ENCODE measurements at regions not wholly inside any gene's neighbourhood (a gene's known extent, or its start where the extent isn't known, plus 50 kb on each side); places are given as distances from the start of the nearest gene placed in this dataset.

DNA sequence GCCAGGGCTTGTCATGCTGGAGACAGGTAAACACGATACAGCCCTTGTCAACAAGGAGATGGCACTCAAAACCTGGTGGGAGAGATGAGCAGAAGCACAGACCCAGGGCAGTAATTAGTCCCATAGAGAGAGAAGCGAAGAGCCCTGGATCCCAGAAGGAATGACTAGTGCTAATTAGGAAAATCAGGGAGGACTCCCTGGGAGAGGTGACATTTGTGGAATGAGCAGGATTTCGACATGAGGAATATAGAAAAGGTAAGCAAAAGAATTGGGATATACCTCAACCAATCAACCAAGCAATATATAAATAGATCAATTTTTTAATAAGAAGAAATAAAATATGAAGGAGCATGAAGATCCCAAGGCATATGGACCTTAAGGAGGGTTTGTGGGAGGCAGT lies 98.5 kb upstream of the GJB5 start:
- H3K4me1 ChIP-seq (ENCODE audit: control insufficient read depth in 1 of 2, insufficient read depth in 2 of 2, low read length in 2 of 2) = no peaks in the 10 kb centered on the region
- H3K27me3 ChIP-seq (ENCODE audit: control insufficient read depth in 1 of 2, insufficient read depth in 2 of 2, low read length in 2 of 2) = peaks cover 0 to 5% of the 10 kb centered on the region in 2 donors
- H3K4me3 ChIP-seq (ENCODE audit: low read depth in 1 of 2, low read length in 2 of 2) = no peak overlapping the region
- H3K27ac ChIP-seq (ENCODE audit: low read depth, low read length) = no peak overlapping the region
- no peaks in the 10 kb centered on the region for H3K9me3 ChIP-seq (ENCODE audit: control insufficient read depth in 1 of 2, low read length in 2 of 2)
- H3K36me3 ChIP-seq (ENCODE audit: control insufficient read depth in 1 of 2, insufficient read depth in 2 of 2, low read length in 2 of 2) = no peaks in the 10 kb centered on the region
- no peak overlapping the region for H3K9ac ChIP-seq (ENCODE audit: low read depth in 1 of 2, low read length in 2 of 2)

DNA sequence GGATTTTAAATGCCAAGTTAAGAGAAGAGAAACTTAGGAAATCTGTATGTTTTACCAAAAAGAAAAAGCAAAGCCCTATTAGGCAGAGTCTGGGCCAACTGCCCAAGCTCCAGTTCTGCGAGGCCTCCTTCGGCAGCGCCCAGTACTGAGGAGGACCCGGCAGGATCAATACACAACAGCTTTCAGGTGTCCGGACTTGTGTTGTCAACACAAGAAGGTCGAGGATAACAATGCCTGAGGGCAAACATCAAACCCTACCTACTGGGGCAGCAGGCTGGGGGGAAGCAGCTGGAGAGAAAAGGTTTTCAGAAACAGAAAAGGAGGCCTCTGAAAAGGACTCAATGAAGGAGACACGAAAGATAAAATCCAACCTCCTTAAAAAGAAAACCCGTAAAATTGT lies 98.1 kb upstream of the GJB5 start:
- Histone ChIP-seq H3K4me1 (ENCODE audit: control insufficient read depth in 1 of 2, insufficient read depth in 2 of 2, low read length in 2 of 2) (no peaks in the 10 kb centered on the region), H3K9ac (ENCODE audit: low read depth in 1 of 2, low read length in 2 of 2) (no peak overlapping the region), H3K36me3 (ENCODE audit: control insufficient read depth in 1 of 2, insufficient read depth in 2 of 2, low read length in 2 of 2) (no peaks in the 10 kb centered on the region), H3K27ac (ENCODE audit: low read depth, low read length) (no peak overlapping the region), H3K4me3 (ENCODE audit: low read depth in 1 of 2, low read length in 2 of 2) (no peak overlapping the region), H3K9me3 (ENCODE audit: control insufficient read depth in 1 of 2, low read length in 2 of 2) (no peaks in the 10 kb centered on the region), H3K27me3 (ENCODE audit: control insufficient read depth in 1 of 2, insufficient read depth in 2 of 2, low read length in 2 of 2) (peaks cover 0 to 5% of the 10 kb centered on the region in 2 donors)

DNA sequence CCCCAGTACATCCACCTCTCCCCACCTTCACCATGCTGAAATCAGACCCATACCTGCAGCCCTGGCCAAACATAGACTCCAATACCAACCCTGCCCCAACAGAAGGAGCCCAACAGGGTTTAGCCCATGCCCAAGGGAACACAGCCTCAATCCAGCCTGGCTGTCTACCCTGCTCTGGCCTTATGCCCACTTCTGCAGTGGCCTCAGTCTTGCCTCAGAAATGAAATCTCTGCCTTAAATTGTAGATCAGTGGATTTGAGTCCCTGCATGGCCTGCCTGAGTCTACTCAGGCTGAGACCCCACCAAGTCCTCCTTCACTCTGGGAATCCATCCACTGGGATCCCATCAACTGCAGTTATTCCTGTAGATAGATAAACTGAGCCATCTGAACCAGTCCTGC lies 97.6 kb upstream of the GJB5 start:
- H3K36me3 ChIP-seq (ENCODE audit: control insufficient read depth in 1 of 2, insufficient read depth in 2 of 2, low read length in 2 of 2) = no peaks in the 10 kb centered on the region
- no peaks in the 10 kb centered on the region for H3K9me3 ChIP-seq (ENCODE audit: control insufficient read depth in 1 of 2, low read length in 2 of 2)
- H3K4me1 ChIP-seq (ENCODE audit: control insufficient read depth in 1 of 2, insufficient read depth in 2 of 2, low read length in 2 of 2) = no peaks in the 10 kb centered on the region
- no peak overlapping the region for H3K27ac ChIP-seq (ENCODE audit: low read depth, low read length)
- no peak overlapping the region for H3K9ac ChIP-seq (ENCODE audit: low read depth in 1 of 2, low read length in 2 of 2)
- H3K27me3 ChIP-seq (ENCODE audit: control insufficient read depth in 1 of 2, insufficient read depth in 2 of 2, low read length in 2 of 2) = peaks cover 0 to 5% of the 10 kb centered on the region in 2 donors
- no peak overlapping the region for H3K4me3 ChIP-seq (ENCODE audit: low read depth in 1 of 2, low read length in 2 of 2)

DNA sequence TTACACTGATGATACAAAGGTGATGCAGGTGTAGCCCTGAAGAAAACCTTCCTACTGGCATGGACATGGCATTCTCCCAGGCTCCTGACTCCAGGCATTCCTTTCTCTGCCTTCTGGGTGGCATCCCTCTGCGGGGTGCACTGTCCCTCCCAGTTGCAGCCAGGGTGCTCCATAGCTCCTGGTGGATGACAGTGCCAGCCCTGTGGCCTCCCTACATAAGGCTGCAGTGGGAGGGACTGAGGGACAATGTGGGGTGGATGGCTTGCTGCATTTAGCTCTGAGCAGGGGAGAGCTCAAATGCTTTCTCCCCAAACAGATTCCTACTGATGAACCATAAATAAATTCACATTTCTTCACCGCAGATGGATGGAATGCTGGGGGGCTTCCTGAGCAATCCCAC lies 97.0 kb upstream of the GJB5 start:
- no peak overlapping the region for H3K27ac ChIP-seq (ENCODE audit: low read depth, low read length)
- H3K9ac ChIP-seq (ENCODE audit: low read depth in 1 of 2, low read length in 2 of 2) = no peak overlapping the region
- no peaks in the 10 kb centered on the region for H3K9me3 ChIP-seq (ENCODE audit: control insufficient read depth in 1 of 2, low read length in 2 of 2)
- peaks cover 0 to 5% of the 10 kb centered on the region in 2 donors for H3K27me3 ChIP-seq (ENCODE audit: control insufficient read depth in 1 of 2, insufficient read depth in 2 of 2, low read length in 2 of 2)
- no peak overlapping the region for H3K4me3 ChIP-seq (ENCODE audit: low read depth in 1 of 2, low read length in 2 of 2)
- H3K36me3 ChIP-seq (ENCODE audit: control insufficient read depth in 1 of 2, insufficient read depth in 2 of 2, low read length in 2 of 2) = no peaks in the 10 kb centered on the region
- no peaks in the 10 kb centered on the region for H3K4me1 ChIP-seq (ENCODE audit: control insufficient read depth in 1 of 2, insufficient read depth in 2 of 2, low read length in 2 of 2)

DNA sequence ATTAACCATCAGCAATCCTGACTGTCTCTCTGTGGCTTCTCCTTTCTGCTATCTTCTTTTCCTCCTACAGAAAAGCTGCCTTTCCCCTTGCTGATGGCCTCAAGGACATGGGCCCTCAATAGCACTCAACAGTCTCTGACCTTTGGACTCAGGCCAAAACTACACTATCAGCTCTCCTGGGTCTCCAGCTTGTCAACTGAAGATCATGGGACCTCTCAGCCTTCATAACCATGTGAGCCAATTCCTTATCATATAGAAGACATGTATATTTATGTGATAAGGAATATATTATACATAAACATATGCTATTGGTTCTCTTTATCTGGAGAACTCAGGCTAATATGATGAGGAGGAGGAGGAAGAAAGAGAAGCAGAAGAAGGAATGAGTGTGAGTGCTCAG lies 91.8 kb upstream of the GJB5 start:
- H3K9ac ChIP-seq (ENCODE audit: low read depth in 1 of 2, low read length in 2 of 2) = no peak overlapping the region

DNA sequence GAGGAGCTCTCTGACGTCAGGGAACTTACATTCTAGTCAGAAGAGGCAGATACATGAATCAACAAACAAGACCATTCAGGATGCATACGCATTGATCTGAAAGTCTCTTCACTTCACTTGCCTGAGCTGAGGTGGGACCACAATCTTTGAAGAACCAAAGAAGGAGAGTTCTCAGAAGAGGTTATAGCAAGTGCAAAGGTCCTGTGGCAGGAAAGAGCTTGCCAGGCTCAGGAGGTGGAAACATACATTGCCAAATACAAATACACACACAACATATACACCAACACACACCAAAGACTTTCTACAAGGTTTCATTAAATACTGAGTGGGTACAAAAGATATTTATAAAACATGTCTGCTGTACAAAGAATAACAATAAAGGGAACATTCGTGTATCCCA lies 86.8 kb upstream of the GJB5 start:
- Histone ChIP-seq H3K4me1 (ENCODE audit: control insufficient read depth in 1 of 2, insufficient read depth in 2 of 2, low read length in 2 of 2) (no peaks in the 10 kb centered on the region), H3K9ac (ENCODE audit: low read depth in 1 of 2, low read length in 2 of 2) (no peak overlapping the region), H3K27ac (ENCODE audit: low read depth, low read length) (no peak overlapping the region), H3K27me3 (ENCODE audit: control insufficient read depth in 1 of 2, insufficient read depth in 2 of 2, low read length in 2 of 2) (no peaks in the 10 kb centered on the region), H3K4me3 (ENCODE audit: low read depth in 1 of 2, low read length in 2 of 2) (no peak overlapping the region), H3K36me3 (ENCODE audit: control insufficient read depth in 1 of 2, insufficient read depth in 2 of 2, low read length in 2 of 2) (no peaks in the 10 kb centered on the region), H3K9me3 (ENCODE audit: control insufficient read depth in 1 of 2, low read length in 2 of 2) (no peaks in the 10 kb centered on the region)

More for the DNA sequence above, 91.8 kb upstream of the GJB5 start:
- H3K9me3 ChIP-seq (ENCODE audit: control insufficient read depth in 1 of 2, low read length in 2 of 2) = no peaks in the 10 kb centered on the region
- H3K27me3 ChIP-seq (ENCODE audit: control insufficient read depth in 1 of 2, insufficient read depth in 2 of 2, low read length in 2 of 2) = no peaks in the 10 kb centered on the region
- H3K27ac ChIP-seq (ENCODE audit: low read depth, low read length) = no peak overlapping the region
- H3K36me3 ChIP-seq (ENCODE audit: control insufficient read depth in 1 of 2, insufficient read depth in 2 of 2, low read length in 2 of 2) = no peaks in the 10 kb centered on the region
- H3K4me3 ChIP-seq (ENCODE audit: low read depth in 1 of 2, low read length in 2 of 2) = no peak overlapping the region
- H3K4me1 ChIP-seq (ENCODE audit: control insufficient read depth in 1 of 2, insufficient read depth in 2 of 2, low read length in 2 of 2) = no peaks in the 10 kb centered on the region

DNA sequence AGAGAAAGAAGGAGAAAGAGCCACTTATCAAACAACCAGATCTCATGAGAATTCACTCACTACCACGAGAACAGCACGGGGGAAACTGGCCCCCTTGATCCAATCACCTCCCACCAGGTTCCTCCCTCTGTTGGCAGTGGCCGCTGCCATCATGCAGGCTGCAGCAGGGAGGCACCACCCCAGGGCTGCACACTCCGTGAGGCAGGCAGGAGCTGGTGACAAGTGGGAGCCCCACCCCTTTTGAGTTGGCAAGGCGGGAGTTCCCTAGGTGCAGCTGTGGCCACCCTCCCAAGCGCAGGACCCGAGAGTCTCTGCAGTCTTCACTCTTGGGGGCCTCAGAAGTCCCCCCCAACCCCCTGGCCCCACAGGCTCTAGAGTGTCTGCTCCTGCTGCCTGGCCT lies 83.9 kb upstream of the GJB5 start:
- no peaks in the 10 kb centered on the region for H3K27me3 ChIP-seq (ENCODE audit: control insufficient read depth in 1 of 2, insufficient read depth in 2 of 2, low read length in 2 of 2)
- no peaks in the 10 kb centered on the region for H3K4me1 ChIP-seq (ENCODE audit: control insufficient read depth in 1 of 2, insufficient read depth in 2 of 2, low read length in 2 of 2)
- no peaks in the 10 kb centered on the region for H3K9me3 ChIP-seq (ENCODE audit: control insufficient read depth in 1 of 2, low read length in 2 of 2)
- H3K27ac ChIP-seq (ENCODE audit: low read depth, low read length) = no peak overlapping the region
- H3K4me3 ChIP-seq (ENCODE audit: low read depth in 1 of 2, low read length in 2 of 2) = no peak overlapping the region
- no peaks in the 10 kb centered on the region for H3K36me3 ChIP-seq (ENCODE audit: control insufficient read depth in 1 of 2, insufficient read depth in 2 of 2, low read length in 2 of 2)
- no peak overlapping the region for H3K9ac ChIP-seq (ENCODE audit: low read depth in 1 of 2, low read length in 2 of 2)

DNA sequence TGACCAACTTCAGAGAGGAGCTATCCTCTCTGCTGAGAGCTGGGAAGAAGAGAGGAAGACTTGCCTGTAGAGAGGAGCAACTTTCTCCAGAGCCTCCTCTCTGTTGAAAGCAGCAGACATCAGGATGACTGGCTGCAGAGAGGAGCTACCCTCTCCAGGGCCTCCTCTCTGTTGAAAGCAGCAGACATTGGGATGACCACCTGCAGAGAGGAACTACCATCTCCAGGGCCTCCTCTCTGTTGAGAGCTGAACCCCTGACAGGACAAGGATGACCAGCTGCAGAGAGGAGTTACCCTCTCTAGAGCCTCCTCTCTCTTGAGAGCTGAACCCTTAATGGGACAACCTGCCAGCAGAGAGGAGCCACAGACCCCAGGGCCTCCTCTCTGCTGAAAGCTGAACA lies 83.0 kb upstream of the GJB5 start:
- Histone ChIP-seq H3K4me1 (ENCODE audit: control insufficient read depth in 1 of 2, insufficient read depth in 2 of 2, low read length in 2 of 2) (no peaks in the 10 kb centered on the region), H3K9ac (ENCODE audit: low read depth in 1 of 2, low read length in 2 of 2) (no peak overlapping the region), H3K4me3 (ENCODE audit: low read depth in 1 of 2, low read length in 2 of 2) (no peak overlapping the region), H3K36me3 (ENCODE audit: control insufficient read depth in 1 of 2, insufficient read depth in 2 of 2, low read length in 2 of 2) (no peaks in the 10 kb centered on the region), H3K27me3 (ENCODE audit: control insufficient read depth in 1 of 2, insufficient read depth in 2 of 2, low read length in 2 of 2) (no peaks in the 10 kb centered on the region), H3K9me3 (ENCODE audit: control insufficient read depth in 1 of 2, low read length in 2 of 2) (no peaks in the 10 kb centered on the region), H3K27ac (ENCODE audit: low read depth, low read length) (no peak overlapping the region)

DNA sequence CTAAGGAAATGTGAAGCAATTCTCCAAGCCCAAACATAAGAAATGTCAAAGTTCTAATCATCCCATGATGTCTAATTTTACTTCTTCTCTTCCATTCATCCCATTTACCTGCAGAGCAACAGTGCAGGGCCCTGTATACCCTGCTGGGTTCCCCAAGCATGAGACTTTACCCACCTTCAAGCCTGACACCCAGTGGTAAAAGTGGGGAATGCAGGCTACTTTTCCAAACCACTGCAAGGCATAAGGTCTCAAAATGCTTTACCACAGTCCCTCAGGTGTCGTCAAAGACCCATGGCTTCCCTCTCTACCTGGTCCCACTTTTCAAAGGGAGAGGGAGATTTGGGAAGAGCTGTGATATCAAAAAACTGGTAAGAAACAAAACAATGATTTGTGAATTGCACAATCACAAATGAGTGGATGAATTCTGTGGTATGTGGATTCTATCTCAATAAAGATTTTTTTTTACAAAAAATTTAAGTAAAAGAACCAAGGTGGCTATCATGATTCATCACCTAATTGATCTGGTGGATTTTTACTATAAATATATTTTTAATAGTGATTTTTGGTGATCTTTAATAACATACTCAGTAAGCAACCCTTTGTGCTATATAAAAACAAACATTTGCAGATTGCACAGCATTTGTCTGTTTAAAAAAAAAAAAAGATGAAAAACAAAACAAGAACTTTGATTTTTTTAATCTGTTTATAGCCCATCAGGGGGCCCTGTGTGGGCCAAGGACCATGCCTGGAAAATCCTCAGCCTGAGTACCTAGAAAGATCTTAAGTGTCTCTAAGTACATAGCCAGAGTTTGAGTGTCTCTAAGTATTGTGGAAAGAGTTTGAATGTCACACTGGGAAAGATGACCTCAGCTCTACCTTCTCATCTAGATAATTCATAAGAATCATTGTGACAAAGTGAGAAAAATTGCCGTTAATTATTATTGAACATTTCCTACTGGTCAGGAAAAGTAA lies 73.1 kb upstream of the GJB5 start:
- Histone ChIP-seq H3K9me3 (ENCODE audit: control insufficient read depth in 1 of 2, low read length in 2 of 2) (no peaks in the 10 kb centered on the region), H3K4me1 (ENCODE audit: control insufficient read depth in 1 of 2, insufficient read depth in 2 of 2, low read length in 2 of 2) (no peaks in the 10 kb centered on the region), H3K27ac (ENCODE audit: low read depth, low read length) (no peak overlapping the region), H3K36me3 (ENCODE audit: control insufficient read depth in 1 of 2, insufficient read depth in 2 of 2, low read length in 2 of 2) (no peaks in the 10 kb centered on the region), H3K9ac (ENCODE audit: low read depth in 1 of 2, low read length in 2 of 2) (no peak overlapping the region), H3K27me3 (ENCODE audit: control insufficient read depth in 1 of 2, insufficient read depth in 2 of 2, low read length in 2 of 2) (no peaks in the 10 kb centered on the region), H3K4me3 (ENCODE audit: low read depth in 1 of 2, low read length in 2 of 2) (no peak overlapping the region)

DNA sequence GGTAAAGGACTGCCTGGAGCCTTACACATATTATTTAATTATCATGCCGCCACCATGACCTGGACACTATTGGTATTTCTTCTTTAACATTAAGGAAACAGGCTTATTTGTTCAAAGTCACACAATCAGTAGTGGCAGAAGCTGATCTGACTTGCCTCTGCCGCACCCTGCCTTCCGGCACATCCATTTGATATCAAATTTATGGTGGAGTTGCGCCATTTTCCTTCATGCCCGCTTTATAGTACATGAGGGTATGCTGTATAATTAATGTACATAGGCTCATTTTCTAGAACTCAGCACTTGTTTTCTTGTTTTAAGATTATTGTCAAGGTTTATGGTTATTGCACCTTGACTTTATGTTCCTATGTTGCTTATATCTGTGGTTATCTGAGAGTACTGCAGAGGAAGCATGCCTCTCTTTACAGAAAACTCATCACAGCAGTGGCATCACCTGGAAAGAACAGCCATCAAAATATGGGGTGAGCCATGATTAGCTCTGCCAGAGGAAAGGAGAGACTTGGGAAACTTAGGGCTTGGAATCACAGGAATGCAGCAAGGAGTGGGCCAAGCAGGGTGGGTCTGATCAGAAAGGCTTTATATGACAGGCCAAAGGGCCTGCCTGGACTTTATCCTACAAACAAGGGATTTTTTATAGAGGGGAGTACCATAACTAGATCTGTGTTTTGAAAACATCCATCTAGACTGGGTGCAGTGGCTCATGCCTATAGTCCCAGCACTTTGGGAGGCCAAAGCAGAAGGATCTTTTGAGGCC lies 72.2 kb upstream of the GJB5 start:
- Histone ChIP-seq H3K27me3 (ENCODE audit: control insufficient read depth in 1 of 2, insufficient read depth in 2 of 2, low read length in 2 of 2) (no peaks in the 10 kb centered on the region), H3K9ac (ENCODE audit: low read depth in 1 of 2, low read length in 2 of 2) (no peak overlapping the region), H3K36me3 (ENCODE audit: control insufficient read depth in 1 of 2, insufficient read depth in 2 of 2, low read length in 2 of 2) (no peaks in the 10 kb centered on the region), H3K4me3 (ENCODE audit: low read depth in 1 of 2, low read length in 2 of 2) (no peak overlapping the region), H3K4me1 (ENCODE audit: control insufficient read depth in 1 of 2, insufficient read depth in 2 of 2, low read length in 2 of 2) (no peaks in the 10 kb centered on the region), H3K9me3 (ENCODE audit: control insufficient read depth in 1 of 2, low read length in 2 of 2) (no peaks in the 10 kb centered on the region), H3K27ac (ENCODE audit: low read depth, low read length) (no peak overlapping the region)

Measured in duodenal mucosa (tissue), 2 donors.